ENCODE measurements at regions not wholly inside any gene's neighbourhood (a gene's known extent, or its start where the extent isn't known, plus 50 kb on each side); places are given as distances from the start of the nearest gene placed in this dataset.

- Histone ChIP-seq H4K20me1 (replicated peaks; ENCODE audit: control insufficient read depth, extremely low read depth, insufficient read depth, low read length) (no peaks in the 10 kb centered on the region), H3K9me3 (replicated peaks; ENCODE audit: control insufficient read depth, insufficient read depth, low read length) (no peaks in the 10 kb centered on the region), H3K4me2 (ENCODE audit: insufficient read depth, low read length) (no peak overlapping the region), H2AFZ (ENCODE audit: low read depth, low read length) (no peak overlapping the region), H3K4me3 (replicated peaks in 1 of 3; ENCODE audit: insufficient read depth in 1 of 3, low read depth in 1 of 3, low read length in 3 of 3) (no peak overlapping the region), H3K27ac (ENCODE audit: insufficient read depth, low read depth, low read length) (no peak overlapping the region), H3K79me2 (ENCODE audit: control insufficient read depth, insufficient read depth, low read length) (no peaks in the 10 kb centered on the region), H3K9me1 (replicated peaks; ENCODE audit: control insufficient read depth, extremely low read depth, insufficient read depth, low read length) (no peaks in the 10 kb centered on the region), H3K9ac (replicated peaks; ENCODE audit: extremely low read depth, insufficient read depth, low read length) (no peak overlapping the region), H3K27me3 (ENCODE audit: control insufficient read depth in 2 of 2, insufficient read depth in 2 of 2, low read length in 2 of 2) (no peaks in the 10 kb centered on the region), H3K36me3 (ENCODE audit: control insufficient read depth in 2 of 2, extremely low read depth in 1 of 2, insufficient read depth in 2 of 2, low read length in 2 of 2) (no peaks in the 10 kb centered on the region), H3K4me1 (ENCODE audit: control insufficient read depth, extremely low read depth, insufficient read depth, low read length) (no peaks in the 10 kb centered on the region)
- DNase-seq (ENCODE audit: low read depth, low spot score) (no peak), FAIRE-seq (no peak)
- intact Hi-C loops (cut with micrococcal nuclease) (no loop called here), dilution Hi-C loops (cut with MboI; ENCODE audit: extremely low pct_ligation_motif_present, low sequenced_read_pairs) (no loop called here)
- no peak for TF ChIP-seq POLR2A (IDR thresholded peaks at IDR 0.05; ENCODE audit: low read depth, low read length)
- TF ChIP-seq MAX (IDR thresholded peaks at IDR 0.05; ENCODE audit: insufficient read depth, insufficient read length) = no peak
- TF ChIP-seq GATA2 (IDR thresholded peaks at IDR 0.05; ENCODE audit: insufficient read depth, insufficient read length, low read depth, low read length) = no peak
- TF ChIP-seq MYC (IDR thresholded peaks at IDR 0.05; ENCODE audit: low read depth, low read length) = no peak
- no peak for TF ChIP-seq POLR2AphosphoS5 (IDR thresholded peaks at IDR 0.05; ENCODE audit: insufficient read depth, low read depth, low read length)
- no peak for TF ChIP-seq FOS (IDR thresholded peaks at IDR 0.05; ENCODE audit: borderline replicate concordance, insufficient read depth, low read length)
- no peak for TF ChIP-seq CTCF (IDR thresholded peaks at IDR 0.05; ENCODE audit: extremely low read depth in 1 of 2, insufficient read depth in 1 of 2, low read depth in 1 of 2, low read length in 2 of 2)
- no peak for TF ChIP-seq JUN (IDR thresholded peaks at IDR 0.05; ENCODE audit: borderline replicate concordance, insufficient read depth, insufficient read length, low read depth)
- ChIA-PET CTCF (interaction anchor here (0.7 to 1.7 kb wide), 6 partner anchors 10 to 230 kb away, joined by 3 to 9 read pairs (median 3); no protein-coding TSS in a partner anchor), POLR2A (no interaction called here)
- no TSS peak for BruUV-seq (replicated peaks)
Observed at GRCh38 chr2:190822043-190822442, 58.6 kb upstream of the GLS start.
